Keratinocyte (primary cell): ENCODE measurements at regions not wholly inside any gene's neighbourhood (a gene's known extent, or its start where the extent isn't known, plus 50 kb on each side); places are given as distances from the start of the nearest gene placed in this dataset.
A peak's percentile ranks its signal among the peaks of the same experiment; 100 is the strongest.

ENCODE experiments used
- DNase-seq: peaks from one replicate; pipeline ENCODE4 v3.0.0-alpha.2; 2011; ENCODE audit warnings: low read depth, missing footprints, low spot score
- FAIRE-seq: peaks from 2 replicates; lab custom pipeline; 2011; peaks lifted over from hg19 to GRCh38; lab: Jason Lieb, UNC
- H2AFZ ChIP-seq: 2 replicates; pipeline ENCODE4 v1.6.0; 2012; ENCODE audit warnings: low read length, control low read depth, inconsistent platforms; ENCODE audit not compliant: control insufficient read depth
- H3K27ac ChIP-seq: 2 replicates; pipeline ENCODE4 v1.5.1; 2011; ENCODE audit warnings: low read length; ENCODE audit not compliant: control insufficient read depth, insufficient read depth
- H3K27me3 ChIP-seq: 3 replicates; pipeline ENCODE4 v1.6.0; 2011; ENCODE audit warnings: low read length; ENCODE audit not compliant: control insufficient read depth, insufficient read depth; ENCODE audit errors: extremely low read depth
- H3K36me3 ChIP-seq, 2 experiments: 2 replicates in 1 of 2; 3 replicates in 1 of 2; pipeline ENCODE4 v1.5.1; 2011; ENCODE audit warnings: low read length in 2 of 2, mild to moderate bottlenecking in 1 of 2; ENCODE audit not compliant: control insufficient read depth in 2 of 2, insufficient read depth in 2 of 2; ENCODE audit errors: extremely low read depth in 1 of 2
- H3K4me1 ChIP-seq: 3 replicates; pipeline ENCODE4 v1.5.1; 2011; ENCODE audit warnings: low read length; ENCODE audit not compliant: control insufficient read depth, insufficient read depth; ENCODE audit errors: extremely low read depth
- H3K4me2 ChIP-seq: 3 replicates; pipeline ENCODE4 v1.6.0; 2011; ENCODE audit warnings: low read depth, low read length; ENCODE audit not compliant: control insufficient read depth, insufficient read depth; ENCODE audit errors: extremely low read depth
- H3K4me3 ChIP-seq, 3 experiments: fragments of 200-600 bp in 1 of 3; sonication (generic) in 1 of 3; 2 replicates in 2 of 3; 3 replicates in 1 of 3; pipeline ENCODE4 v1.5.1; 2011 to 2016; ENCODE audit warnings: low read length in 3 of 3, mild to moderate bottlenecking in 3 of 3, control low read depth in 2 of 3, inconsistent platforms in 1 of 3, low read depth in 1 of 3, mixed read lengths in 1 of 3, mixed run types in 1 of 3, moderate library complexity in 1 of 3; ENCODE audit not compliant: control insufficient read depth in 2 of 3, insufficient read depth in 2 of 3; ENCODE audit errors: extremely low read depth in 1 of 3
- H3K79me2 ChIP-seq: 2 replicates; pipeline ENCODE4 v1.6.0; 2012; ENCODE audit warnings: low read length; ENCODE audit not compliant: control insufficient read depth, insufficient read depth
- H3K9ac ChIP-seq: 3 replicates; pipeline ENCODE4 v1.6.0; 2011; ENCODE audit warnings: low read length; ENCODE audit not compliant: control insufficient read depth, insufficient read depth; ENCODE audit errors: extremely low read depth
- H3K9me1 ChIP-seq: 3 replicates; pipeline ENCODE4 v1.6.0; 2011; ENCODE audit warnings: low read length; ENCODE audit not compliant: control insufficient read depth, insufficient read depth; ENCODE audit errors: extremely low read depth
- H3K9me3 ChIP-seq: 2 replicates; pipeline ENCODE4 v1.5.1; 2012; ENCODE audit warnings: low read depth, low read length; ENCODE audit not compliant: control insufficient read depth
- H4K20me1 ChIP-seq: 3 replicates; pipeline ENCODE4 v1.6.0; 2011; ENCODE audit warnings: low read length; ENCODE audit not compliant: control insufficient read depth, insufficient read depth; ENCODE audit errors: extremely low read depth
- CTCF ChIP-seq, 3 experiments: IDR thresholded peaks in 1 of 3; conservative IDR thresholded peaks in 1 of 3; optimal IDR thresholded peaks in 1 of 3; 2 replicates in 2 of 3; 3 replicates in 1 of 3; pipeline versions ENCODE3 to v1.5.1; 2011; ENCODE audit warnings: low read length in 3 of 3, mild to moderate bottlenecking in 3 of 3, moderate library complexity in 2 of 3, control low read depth in 1 of 3, inconsistent platforms in 1 of 3; ENCODE audit not compliant: insufficient read depth in 2 of 3; ENCODE audit errors: extremely low read depth in 1 of 3
- EZH2 ChIP-seq: IDR thresholded peaks from one replicate; pipeline ENCODE4 v1.6.1; 2012; ENCODE audit warnings: inconsistent platforms, mild to moderate bottlenecking, low read length, moderate library complexity
- dilution Hi-C: fragments of 300-500 bp; cut with MboI; formaldehyde crosslinking; loops from one replicate; pipeline ENCODE4 v1.7.0; 2020; ENCODE audit warnings: low sequenced_read_pairs; ENCODE audit not compliant: extremely low pct_ligation_motif_present

GRCh38 chr4:18077808-18078207, 56.3 kb upstream of the LCORL start:
- Histone ChIP-seq H4K20me1 (no peaks in the 10 kb centered on the region), H3K9ac (no peak overlapping the region), H3K4me1 (no peaks in the 10 kb centered on the region), H3K27me3 (no peaks in the 10 kb centered on the region), H3K36me3 (no peaks in the 10 kb centered on the region), H2AFZ (no peak overlapping the region), H3K27ac (no peak overlapping the region), H3K4me3 (no peak overlapping the region), H3K79me2 (no peaks in the 10 kb centered on the region), H3K9me1 (no peaks in the 10 kb centered on the region), H3K4me2 (no peak overlapping the region), H3K9me3 (no peaks in the 10 kb centered on the region)
- dilution Hi-C loops = no loop called here
- FAIRE-seq (no peak), DNase-seq (no peak)
- TF ChIP-seq CTCF (optimal IDR thresholded peaks at IDR 0.05 in 1 of 3, IDR thresholded peaks at IDR 0.05 in 1 of 3, conservative IDR thresholded peaks at IDR 0.05 in 1 of 3; ENCODE audit: extremely low read depth in 1 of 3, insufficient read depth in 2 of 3, low read length in 3 of 3) = no peak
- no peak for TF ChIP-seq EZH2

GRCh38 chr4:18075823-18076433, 54.4 kb upstream of the LCORL start:
- Histone ChIP-seq H4K20me1 (no peaks in the 10 kb centered on the region), H3K79me2 (no peaks in the 10 kb centered on the region), H3K27me3 (no peaks in the 10 kb centered on the region), H3K36me3 (no peaks in the 10 kb centered on the region), H3K4me1 (no peaks in the 10 kb centered on the region), H3K4me3 (no peak overlapping the region), H3K9me1 (no peaks in the 10 kb centered on the region), H3K4me2 (no peak overlapping the region), H2AFZ (no peak overlapping the region), H3K9ac (no peak overlapping the region), H3K27ac (no peak overlapping the region), H3K9me3 (no peaks in the 10 kb centered on the region)
- TF ChIP-seq EZH2 (no peak), CTCF (optimal IDR thresholded peaks at IDR 0.05 in 1 of 3, IDR thresholded peaks at IDR 0.05 in 1 of 3, conservative IDR thresholded peaks at IDR 0.05 in 1 of 3; ENCODE audit: extremely low read depth in 1 of 3, insufficient read depth in 2 of 3, low read length in 3 of 3) (peak in 2 of 3 experiments; percentile 24 to 34)
- dilution Hi-C loops = no loop called here
- FAIRE-seq = no peak
- no peak for DNase-seq
